ENCODE measurements at regions not wholly inside any gene's neighbourhood (a gene's known extent, or its start where the extent isn't known, plus 50 kb on each side); places are given as distances from the start of the nearest gene placed in this dataset.
"Not testable (repeated sequence)": the region's sequence is repeated elsewhere in the genome, so short reads cannot be mapped to it uniquely, and the experiment has no call there.

DNA sequence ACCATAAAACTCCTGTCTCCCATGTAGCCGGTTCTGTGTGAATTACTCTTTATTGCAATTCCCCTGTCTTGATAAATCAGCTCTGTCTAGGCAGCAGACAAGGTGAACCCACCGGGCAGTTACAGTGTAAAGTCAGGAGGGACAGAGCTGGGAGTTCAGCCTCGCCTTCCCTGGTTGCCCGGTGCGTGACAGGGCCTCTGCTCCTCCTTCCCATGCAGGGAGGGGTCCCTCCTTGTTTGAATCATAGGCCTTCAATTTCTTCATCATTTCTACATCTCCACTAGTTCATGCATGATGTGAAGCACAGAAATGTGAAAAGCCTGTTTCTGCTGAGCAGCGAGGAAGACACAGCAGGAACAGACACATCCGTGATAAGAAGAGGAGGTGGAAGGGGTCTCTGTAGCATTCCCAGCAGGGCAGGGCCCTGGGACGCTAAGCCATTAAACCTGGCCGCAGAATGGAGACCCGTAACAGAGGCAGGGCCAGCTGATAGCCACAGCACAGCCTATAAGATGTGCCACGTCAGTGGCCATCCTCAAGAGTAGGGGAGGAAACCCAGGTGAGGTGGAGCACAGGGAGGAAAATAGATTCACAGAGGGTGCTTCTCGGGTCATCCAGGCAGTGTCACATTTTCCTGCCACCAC lies 106.7 kb upstream of the CST7 start:
- DNase-seq: no peak

DNA sequence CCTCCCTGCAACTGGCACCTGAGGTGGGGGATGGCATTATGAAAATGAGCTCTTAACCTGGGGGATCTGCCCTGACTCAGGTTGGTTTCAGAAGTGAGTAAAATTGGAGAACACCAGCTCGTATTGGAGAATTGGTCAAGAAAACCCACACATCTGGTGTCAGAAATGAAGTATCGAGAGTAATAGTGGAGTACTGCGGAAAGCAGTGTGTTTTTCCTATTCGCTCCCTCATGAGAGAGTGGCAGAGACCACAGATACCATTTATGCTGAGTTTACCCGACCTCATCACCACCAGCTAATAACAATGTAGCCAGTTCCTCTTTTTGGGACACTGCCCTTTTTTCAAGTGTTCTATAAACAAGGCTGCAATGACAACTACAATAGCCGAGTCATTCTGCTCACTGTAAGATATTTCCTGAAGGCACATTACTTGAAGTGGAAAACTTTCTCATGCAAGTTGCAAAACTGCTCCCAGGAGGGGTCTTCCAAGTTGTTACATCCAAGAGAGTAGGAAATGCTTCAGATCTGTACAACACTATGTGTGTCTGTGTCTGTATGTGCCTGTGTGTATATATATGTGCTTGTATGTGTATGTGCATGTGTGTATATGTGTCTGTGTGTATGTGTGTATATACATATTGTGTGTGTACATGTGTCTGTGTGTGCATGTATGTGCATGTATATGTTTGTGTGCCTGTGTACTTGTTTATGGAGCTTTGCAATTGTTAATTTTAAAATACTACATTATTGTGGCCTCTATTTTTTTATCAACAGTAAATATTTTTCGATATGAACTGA lies 106.0 kb upstream of the CST7 start:
- peak; percentile 64 for DNase-seq

DNA sequence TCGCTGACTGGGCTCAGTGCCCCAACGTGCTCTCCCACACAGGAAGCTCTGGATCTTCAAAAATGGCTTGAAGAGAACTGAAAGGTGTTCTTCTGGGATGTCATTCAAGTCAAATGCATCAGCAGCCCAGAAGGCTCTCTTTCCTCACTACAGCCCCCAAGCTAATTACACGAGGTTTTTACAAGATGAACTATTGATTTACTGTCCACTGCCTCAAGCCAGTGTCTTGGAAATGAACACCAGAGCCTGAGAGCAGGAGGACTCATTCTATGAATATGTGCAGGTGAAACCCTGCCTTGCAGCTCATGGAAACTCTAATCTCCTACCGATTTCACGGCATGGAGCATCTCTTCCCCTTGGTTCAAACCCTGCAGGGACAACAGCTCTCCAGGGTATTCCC lies 98.9 kb upstream of the CST7 start:
- no peak for DNase-seq

DNA sequence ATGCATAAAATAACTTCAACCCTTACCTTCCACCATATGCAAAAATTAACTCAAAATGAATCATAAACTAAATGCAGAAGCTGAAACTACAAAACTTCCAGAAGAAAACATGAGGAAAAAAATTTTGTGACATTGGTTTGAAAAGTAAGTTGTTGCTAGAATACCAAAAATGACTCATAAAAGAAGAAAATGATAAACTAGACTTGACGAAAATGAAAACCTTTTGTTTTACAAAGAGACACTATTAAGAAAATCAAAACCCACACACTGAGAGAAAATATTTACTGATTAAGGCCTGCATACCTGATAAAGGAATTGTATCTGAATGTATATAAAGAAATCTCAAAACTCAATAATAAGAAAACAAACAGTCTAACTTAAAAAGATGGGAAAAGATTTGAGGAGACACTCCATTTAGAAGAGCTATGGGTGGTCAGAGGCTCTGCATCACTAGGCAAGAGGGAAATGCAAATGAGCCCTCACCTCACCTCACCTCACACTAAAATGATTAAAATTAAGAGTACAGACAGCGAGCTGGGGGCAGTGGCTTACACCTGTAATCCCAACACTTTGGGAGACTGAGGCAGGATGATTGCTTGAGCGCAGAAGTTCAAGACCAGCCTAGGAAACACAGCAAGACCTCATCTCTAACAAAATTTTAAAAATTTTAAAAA lies 97.6 kb upstream of the CST7 start:
- no peak for DNase-seq

DNA sequence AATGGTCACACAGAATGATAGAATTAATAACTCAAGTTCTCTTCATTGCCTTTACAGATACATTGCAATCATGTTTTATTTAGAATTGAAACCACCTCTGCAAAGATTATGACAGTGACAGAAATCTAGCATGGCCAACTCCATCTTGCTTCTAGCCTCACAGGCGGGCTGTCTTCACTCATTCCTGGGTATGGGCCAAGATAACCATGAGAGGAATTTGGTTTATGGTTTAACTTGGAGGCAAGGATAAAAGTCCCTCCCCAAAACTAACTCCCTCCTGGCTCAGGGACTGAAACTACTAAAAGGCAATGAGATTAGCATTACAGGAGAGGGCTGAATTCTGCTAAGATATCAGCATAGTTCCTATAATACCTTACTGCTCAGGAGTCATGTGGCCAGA lies 95.2 kb upstream of the CST7 start:
- DNase-seq: no peak

DNA sequence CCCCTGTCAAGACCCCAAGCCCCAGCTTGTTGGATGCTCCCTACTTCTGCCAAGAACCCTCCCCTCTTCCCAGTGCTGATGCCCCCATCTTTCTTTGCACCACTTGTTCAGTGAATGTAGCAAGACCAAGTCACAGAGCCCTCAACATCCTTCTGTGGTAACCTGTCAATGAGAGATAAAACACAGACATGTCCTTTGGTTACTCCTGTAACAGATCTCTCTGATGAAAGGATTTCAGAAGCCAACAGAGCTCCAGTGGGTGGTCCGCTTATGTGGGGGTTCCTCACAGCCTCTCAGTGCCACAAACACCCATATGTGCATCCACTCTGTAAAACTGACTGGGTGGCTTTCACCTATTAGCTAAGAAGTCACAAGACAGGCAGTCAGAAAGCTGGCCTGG lies 93.2 kb upstream of the CST7 start:
- DNase-seq: no peak

DNA sequence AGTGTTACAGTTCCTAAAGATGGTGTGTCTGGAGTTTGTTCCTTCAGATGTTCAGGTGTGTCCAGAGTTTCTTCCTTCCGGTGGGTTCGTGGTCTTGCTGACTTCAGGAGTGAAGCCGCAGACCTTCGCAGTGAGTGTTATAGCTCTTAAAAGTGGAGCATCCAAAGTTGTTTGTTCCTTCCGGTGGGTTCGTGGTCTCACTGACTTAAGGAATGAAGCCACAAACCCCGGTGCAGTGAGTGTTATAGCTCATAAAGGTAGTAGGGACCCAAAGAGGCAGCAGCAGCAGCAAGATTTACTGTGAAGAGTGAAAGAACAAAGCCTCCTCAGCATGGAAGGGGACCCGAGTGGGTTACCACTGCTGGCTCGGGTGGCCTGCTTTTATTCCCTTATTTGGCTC lies 90.6 kb upstream of the CST7 start:
- not testable (repeated sequence) for DNase-seq

DNA sequence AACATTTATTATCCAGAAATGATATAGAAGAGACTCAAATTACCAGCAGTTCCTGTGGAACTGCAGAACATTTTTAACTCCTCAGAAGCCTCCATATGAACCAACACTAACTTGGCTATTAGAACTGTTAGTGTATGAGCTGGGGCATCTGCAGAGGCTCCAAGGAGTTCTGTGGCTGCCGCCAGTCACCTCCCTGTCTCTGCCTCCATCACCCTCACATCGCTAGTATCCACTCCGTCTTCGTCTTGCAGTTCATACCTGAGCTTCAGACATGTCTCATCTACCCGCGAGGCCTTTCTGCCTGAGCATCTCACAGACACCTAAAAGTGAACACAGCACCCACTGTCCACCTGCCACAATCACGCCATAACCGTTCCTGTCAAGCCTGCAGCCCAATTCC lies 89.5 kb upstream of the CST7 start:
- DNase-seq: no peak

DNA sequence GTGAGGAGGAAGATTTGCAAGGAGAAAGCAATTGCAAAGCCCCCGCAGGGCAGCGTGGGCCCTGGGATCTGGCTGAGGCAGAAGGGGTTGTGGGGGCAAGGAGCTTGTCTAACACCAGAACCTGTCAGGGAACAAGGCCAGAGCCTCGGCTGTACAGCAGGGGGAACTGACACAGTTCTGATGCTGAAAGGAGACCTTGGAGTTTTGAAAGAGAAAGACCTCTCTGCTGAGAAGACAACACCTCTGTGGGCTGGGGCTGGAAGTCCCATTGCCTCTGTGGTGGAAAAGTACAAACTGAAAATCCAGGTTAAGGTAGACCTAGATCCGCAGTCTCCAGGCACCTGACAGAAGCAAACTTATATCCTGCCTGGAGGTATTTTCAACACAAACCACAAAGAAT lies 86.9 kb upstream of the CST7 start:
- DNase-seq: no peak

DNA sequence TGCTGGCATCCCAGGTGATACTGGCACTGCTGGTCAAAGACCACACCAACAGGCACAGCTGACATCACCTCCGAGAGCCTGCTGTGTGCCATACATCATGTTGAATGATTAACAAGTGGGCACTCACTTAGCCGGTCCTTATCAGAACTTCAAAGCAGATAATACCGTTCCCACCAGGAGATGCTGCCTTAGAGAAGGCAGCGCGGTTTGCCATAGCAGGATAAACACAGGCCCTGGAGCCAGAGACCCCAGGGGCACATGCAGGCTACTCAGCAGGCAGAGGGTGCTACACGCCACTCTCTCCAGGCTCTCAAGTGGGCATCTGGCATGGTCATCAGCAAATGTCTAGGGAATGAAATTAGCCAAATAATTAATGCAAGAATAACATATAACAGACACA lies 86.5 kb upstream of the CST7 start:
- no peak for DNase-seq

DNA sequence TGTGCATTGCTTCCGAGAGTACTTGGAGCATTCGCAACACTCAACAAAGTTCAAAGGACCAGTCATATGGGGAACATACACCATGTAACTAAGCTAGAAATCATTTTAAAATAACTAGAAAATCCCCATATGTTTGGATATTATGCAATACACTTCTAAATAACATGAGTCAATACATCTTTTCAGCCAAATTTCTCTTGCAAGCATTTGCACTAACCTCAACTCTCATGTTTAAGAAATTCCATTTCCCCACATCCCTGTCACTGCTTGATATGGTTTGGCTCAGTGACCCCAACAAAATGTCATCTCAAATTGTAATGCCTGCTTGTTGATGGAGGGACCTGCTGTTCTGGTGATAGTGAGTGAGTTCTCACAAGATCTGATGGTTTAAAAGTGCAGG lies 85.7 kb upstream of the CST7 start:
- DNase-seq: no peak

DNA sequence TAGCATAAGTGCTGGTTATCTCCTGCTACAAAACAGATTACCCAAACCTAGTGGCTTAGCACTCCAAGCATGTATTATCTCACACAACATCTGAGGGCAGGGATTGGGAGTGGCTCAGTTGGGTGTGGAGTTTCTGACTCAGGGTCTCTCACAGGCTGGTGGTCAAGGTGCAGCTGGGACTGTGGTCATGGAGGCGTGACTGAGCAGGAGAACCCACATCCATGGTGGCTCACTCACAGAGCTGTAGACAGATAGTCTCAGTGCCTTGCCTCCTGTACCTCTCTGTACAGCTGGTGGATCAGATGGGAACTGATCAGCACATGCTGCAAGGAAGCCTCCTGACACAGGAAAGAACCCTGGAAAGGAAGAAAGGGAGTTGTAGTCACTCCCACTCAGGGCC lies 83.1 kb upstream of the CST7 start:
- DNase-seq: no peak

DNA sequence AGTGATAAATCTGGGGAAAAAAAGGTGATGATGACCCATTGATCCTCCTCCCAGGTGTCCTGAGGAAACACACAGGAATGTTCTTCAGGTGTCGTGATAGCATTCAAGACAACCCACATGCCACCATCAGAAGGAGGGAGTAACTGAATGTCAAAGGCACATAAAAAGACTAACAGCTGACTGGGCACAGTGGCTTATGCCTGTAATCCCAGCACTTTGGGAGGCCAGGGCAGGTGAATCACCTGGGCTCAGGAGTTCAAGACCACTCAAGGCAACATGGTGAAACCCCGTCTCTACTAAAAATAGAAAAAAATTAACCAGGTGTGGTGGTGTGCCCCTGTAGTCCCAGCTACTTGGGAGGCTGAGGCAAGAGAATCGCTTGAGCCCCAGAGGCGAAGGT lies 82.3 kb upstream of the CST7 start:
- no peak for DNase-seq

DNA sequence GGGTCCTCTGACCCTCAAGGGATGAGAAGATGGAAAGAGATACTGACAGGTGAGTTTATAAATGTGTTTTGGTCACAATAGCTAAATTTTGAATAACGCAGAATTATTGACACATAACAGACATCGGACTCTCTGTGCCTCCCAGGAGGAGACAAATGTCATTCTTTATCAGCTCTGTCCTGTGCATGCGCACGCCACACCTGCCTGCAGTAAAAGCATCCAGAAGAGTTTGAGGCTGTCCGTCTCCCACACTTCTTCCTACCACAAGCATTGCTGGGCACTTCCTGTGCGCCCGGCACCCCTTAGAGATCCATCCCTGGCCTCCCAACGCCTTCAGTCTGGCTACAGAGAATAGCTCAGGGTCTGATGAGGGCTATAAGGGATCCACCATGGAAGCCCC lies 81.5 kb upstream of the CST7 start:
- no peak for DNase-seq

DNA sequence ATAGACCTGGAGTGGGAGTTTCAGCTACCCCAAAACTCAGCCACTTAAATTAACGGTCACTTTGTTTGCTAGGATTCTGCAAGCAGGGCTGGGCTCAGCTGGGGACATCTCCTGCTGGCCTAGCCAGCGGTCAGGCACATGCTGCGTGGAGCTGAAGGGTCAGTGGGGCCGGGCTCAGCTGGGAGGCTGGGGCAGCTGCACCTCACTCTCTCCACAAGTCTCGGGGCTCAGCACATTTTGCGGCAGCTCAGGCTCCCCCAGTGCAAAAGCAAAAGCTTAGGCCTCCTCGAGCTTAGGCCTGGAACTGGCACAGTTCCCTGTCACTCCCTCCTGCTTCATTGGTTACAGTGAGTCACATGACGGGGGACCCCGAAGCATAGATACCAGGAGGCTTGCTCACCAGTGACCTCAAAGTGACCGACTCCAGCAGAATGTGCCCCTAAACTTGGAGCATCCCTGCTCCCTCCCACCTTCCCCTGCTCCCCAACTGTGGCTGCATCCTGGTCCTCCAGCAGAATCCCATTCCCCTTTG lies 80.6 kb upstream of the CST7 start:
- no peak for DNase-seq

DNA sequence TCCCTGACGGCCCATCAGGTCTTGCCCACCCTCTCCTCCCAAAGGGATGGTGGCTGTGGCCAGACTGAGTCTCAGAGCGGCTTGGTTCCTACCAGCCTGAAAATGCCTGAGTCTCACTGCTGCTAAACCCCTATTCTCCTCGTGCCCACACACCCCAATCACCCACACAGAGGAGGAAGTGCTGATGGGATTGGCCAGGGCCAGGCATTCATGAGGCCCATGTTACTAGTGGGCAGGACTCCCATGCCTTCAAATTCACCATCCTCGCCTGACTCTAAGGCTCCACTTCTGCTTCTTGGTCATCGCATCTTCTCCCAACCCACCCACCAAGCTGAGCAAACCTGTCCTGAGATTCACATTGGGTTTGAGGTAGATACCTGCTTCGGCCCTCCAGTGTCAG lies 80.1 kb upstream of the CST7 start:
- DNase-seq: no peak

DNA sequence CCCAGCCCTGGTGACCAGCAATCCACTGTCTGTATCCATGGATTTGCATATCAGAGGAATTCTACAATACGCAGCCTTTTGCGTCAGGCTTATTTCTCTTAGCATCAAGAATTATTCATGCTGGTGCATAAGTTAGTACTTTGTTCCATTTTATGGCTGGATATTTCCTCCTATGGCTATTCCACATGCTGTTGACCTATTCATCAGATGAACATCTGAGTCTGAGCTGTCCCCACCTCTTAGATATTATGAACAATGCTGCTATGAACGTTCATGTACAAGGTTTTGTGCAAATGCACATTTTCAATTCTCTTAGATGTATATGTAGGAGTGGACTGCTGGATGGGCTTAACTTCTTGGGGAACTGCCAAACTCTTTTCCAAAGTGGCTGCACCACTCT lies 79.0 kb upstream of the CST7 start:
- no peak for DNase-seq

DNA sequence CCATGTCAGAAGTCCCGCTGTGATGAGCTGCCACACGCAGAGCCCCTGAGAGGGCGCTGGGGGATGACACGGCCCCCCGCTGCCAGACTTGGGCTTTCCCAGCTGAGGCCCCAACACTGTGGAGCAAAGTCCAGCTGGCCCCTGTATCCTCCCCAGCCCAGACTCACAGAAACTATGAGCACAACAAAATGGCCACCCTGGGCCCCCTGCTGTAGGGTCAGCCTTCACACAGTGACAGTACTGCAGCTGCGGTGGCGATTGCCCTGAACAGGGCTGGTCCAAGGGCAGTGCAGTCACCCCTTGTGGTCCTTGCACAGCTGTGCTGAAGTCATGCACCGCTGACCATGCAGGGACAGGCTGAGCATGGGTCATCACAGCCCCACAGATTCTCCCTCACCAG lies 78.2 kb upstream of the CST7 start:
- DNase-seq: no peak

DNA sequence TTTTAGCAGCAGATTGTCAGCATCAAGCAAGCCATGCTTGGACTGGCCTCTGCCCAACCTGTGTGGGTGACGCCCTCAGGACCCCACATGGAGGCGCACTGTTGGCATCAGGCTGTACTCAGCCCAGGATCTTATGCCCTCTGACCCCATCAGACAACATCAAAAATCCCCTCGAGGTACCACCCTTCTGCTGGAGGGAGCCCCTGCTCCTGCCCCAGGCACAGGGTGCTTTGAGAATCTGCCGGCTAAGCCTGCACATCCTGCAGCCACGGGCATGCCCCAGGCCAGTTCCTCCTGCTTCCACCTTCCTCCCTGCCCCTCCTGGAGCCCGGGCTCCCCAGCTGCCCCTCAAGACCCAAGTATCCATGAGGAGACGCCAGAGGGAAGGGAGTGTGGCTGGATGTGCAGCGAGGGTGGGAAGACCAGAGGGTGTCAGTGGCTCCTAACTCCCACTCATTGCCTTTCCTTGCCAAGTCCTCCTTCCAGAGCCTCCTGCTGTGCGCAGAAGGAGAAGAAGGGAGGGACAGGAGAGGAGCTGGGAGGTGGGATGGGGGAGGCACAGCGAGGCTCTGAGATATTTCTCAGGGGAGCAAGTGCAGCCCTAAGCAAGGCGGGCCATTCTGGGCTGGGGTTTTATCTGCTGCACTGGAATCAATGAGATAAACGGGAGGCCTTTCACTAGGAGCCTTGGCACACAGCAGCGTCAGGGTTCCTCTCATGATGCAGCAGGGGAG lies 77.4 kb upstream of the CST7 start:
- no peak for DNase-seq

DNA sequence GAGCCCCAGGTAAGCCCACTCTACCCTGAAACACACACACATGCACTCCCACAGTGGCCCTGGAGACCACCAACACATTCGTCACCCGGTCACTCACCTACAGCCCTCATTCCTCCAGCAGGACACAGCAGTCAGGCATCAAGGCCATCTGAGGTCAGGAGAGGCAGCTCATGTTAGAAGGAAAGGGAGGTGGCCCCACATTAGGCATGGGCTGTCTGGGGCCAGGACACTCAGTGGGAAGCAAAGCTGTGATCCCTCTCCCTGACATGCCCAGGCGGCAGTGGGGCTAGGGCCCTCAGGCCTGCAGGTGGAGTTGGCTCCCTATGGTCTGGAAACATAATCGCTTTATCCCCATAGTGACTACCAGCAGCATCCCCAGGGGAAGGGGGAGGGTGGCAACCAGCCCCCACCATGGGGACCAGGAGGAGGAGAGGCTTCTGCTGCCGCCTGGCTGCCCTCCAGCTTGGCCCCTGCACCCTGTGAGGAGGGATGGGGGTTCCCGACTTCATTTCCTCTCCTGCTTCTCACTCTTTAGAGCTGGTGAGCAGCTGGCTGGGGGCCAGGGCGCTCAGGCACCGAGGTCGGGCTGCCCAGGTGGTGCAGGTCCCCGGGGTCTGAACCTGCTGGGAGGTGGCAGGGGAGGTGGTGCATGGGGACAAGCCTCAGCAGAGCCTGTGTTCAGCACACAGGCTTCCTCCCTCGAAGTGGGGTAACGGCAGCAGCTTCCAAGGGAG lies 76.6 kb upstream of the CST7 start:
- no peak for DNase-seq

DNA sequence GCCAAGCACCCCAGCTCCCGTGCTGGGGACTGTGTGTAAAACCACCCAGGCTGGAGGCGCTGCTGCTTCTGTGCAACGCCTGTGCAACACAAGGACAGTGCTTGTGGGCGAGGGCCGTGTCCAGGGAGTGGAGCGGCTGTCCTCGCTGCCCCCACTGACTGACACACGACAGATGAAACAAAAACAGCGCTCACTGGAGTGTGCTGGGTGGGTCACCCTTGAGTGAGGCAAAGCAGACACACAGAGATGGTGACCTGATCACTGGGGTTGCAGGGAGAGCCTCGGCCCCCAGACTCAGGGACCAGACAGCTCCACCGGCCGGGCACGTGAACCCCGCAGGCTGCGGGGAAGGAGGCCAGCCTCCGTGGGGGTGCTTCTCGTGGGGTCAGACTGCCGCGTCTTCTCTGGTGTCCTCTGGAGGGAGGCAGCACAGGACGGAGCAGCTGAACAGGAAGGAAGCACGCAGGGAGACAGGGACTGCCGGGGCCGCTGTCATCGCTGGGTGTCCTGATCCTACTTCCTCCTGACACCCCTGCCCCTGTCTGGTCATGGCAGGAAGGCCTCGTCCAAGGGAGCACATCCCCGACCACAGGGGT lies 75.9 kb upstream of the CST7 start:
- no peak for DNase-seq

DNA sequence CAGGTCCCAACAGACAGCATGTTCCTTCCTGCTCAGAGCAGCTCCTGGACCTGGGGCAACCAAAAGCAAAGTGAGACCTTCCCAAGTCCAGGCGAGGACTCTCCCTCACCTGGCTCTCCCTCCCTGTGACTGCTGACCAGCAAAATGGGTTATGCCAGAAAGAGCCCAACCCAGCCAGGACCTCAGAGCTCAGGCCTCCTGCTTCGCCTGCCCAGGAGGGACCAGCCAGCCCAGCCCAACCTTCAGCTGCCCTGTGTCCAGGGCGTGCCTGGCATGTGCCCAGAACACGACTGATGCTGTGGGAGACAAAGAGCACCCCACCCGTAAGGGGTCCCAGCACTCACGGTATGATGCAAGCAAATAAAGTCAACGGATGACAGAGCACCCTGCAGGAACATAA lies 74.0 kb upstream of the CST7 start:
- no peak for DNase-seq

Data from GDM1 (cell line).